ENCODE measurements at regions not wholly inside any gene's neighbourhood (a gene's known extent, or its start where the extent isn't known, plus 50 kb on each side); places are given as distances from the start of the nearest gene placed in this dataset.

- peaks cover 0 to 4% (median 3%) of the 10 kb centered on the region in 3 donors for H3K27me3 Mint-ChIP-seq (ENCODE audit: low read depth in 3 of 3)
- H3K4me3 ChIP-seq (replicated peaks in 1 of 3; ENCODE audit: low read depth in 2 of 3, low read length in 3 of 3): no peak overlapping the region
- H3K9me3 Mint-ChIP-seq: peaks cover 0 to 1% (median 0%) of the 10 kb centered on the region in 7 donors
- H3K36me3 Mint-ChIP-seq: no peaks in the 10 kb centered on the region
- H3K4me2 ChIP-seq (replicated peaks; ENCODE audit: extremely low read depth, low read length, poor library complexity, severe bottlenecking): no peak overlapping the region
- no peaks in the 10 kb centered on the region for H3K79me2 ChIP-seq (ENCODE audit: insufficient read depth, low read length)
- intact Hi-C loops (cut with micrococcal nuclease): no loop called here
- H3K9ac ChIP-seq (ENCODE audit: insufficient read depth, low read length, poor library complexity, severe bottlenecking): no peak overlapping the region
- H3K4me3 Mint-ChIP-seq: no peak overlapping the region
- no peak overlapping the region for H3K27ac Mint-ChIP-seq
- H3K4me1 ChIP-seq (ENCODE audit: control insufficient read depth in 1 of 2, insufficient read depth in 2 of 2, low read length in 2 of 2): no peaks in the 10 kb centered on the region
- TF ChIP-seq, protein P1, sequence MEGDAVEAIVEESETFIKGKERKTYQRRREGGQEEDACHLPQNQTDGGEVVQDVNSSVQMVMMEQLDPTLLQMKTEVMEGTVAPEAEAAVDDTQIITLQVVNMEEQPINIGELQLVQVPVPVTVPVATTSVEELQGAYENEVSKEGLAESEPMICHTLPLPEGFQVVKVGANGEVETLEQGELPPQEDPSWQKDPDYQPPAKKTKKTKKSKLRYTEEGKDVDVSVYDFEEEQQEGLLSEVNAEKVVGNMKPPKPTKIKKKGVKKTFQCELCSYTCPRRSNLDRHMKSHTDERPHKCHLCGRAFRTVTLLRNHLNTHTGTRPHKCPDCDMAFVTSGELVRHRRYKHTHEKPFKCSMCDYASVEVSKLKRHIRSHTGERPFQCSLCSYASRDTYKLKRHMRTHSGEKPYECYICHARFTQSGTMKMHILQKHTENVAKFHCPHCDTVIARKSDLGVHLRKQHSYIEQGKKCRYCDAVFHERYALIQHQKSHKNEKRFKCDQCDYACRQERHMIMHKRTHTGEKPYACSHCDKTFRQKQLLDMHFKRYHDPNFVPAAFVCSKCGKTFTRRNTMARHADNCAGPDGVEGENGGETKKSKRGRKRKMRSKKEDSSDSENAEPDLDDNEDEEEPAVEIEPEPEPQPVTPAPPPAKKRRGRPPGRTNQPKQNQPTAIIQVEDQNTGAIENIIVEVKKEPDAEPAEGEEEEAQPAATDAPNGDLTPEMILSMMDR (IDR thresholded peaks at IDR 0.05): no peak
- no peak overlapping the region for H2AFZ ChIP-seq (ENCODE audit: insufficient read depth, low read depth, low read length, poor library complexity, severe bottlenecking)
- H3K4me1 Mint-ChIP-seq: peaks cover 2% of the 10 kb centered on the region
- DNase-seq: no peak
- WGBS (ENCODE audit: insufficient coverage): 100% methylated on average over 4 of the region's 10 CpGs
- H3K9me3 ChIP-seq (replicated peaks in 1 of 2; ENCODE audit: control insufficient read depth in 1 of 2, insufficient read depth in 1 of 2, low read length in 2 of 2): no peaks in the 10 kb centered on the region
- H3K27me3 ChIP-seq (ENCODE audit: control insufficient read depth in 2 of 2, insufficient read depth in 2 of 2, low read length in 2 of 2): no peaks in the 10 kb centered on the region
- no peak overlapping the region for H3K27ac ChIP-seq (ENCODE audit: low read depth in 1 of 2, low read length in 2 of 2)
- no peaks in the 10 kb centered on the region for H4K20me1 ChIP-seq (ENCODE audit: insufficient read depth, low read length)
- H3K36me3 ChIP-seq (replicated peaks in 1 of 2; ENCODE audit: control insufficient read depth in 1 of 2, insufficient read depth in 2 of 2, low read length in 2 of 2): no peaks in the 10 kb centered on the region
These were observed 395.9 kb upstream of the CADM1 start for GRCh38 chr11:115900111-115900510.

DNA sequence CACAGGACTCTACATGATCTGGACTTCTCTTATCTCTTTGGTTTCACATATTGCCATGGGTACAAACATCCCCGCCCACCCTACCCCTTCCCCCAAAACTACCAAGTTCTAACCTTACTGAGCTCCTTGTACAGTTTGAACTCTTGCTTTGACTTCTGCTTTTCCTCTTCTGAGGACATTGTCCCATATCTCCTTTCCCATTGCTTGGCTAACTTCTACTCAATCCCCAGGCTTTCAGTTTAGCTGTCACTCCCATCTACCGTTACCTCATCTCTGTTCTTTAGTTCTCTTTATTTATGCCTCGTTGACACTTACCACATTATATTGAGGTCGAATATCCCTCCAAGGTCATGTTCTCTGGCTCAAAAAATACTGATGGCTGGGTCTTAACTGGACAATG, 393.5 kb upstream of the CADM1 start:
- no peak overlapping the region for H3K4me2 ChIP-seq (replicated peaks; ENCODE audit: extremely low read depth, low read length, poor library complexity, severe bottlenecking)
- 73% methylated on average over 2 of the region's 4 CpGs for WGBS (ENCODE audit: insufficient coverage)
- no peaks in the 10 kb centered on the region for H3K27me3 ChIP-seq (ENCODE audit: control insufficient read depth in 2 of 2, insufficient read depth in 2 of 2, low read length in 2 of 2)
- H3K4me3 ChIP-seq (replicated peaks in 1 of 3; ENCODE audit: low read depth in 2 of 3, low read length in 3 of 3): no peak overlapping the region
- H3K27me3 Mint-ChIP-seq (ENCODE audit: low read depth in 3 of 3): peaks cover 0 to 3% (median 2%) of the 10 kb centered on the region in 3 donors
- no peak overlapping the region for H3K27ac ChIP-seq (ENCODE audit: low read depth in 1 of 2, low read length in 2 of 2)
- H3K4me1 ChIP-seq (ENCODE audit: control insufficient read depth in 1 of 2, insufficient read depth in 2 of 2, low read length in 2 of 2): no peaks in the 10 kb centered on the region
- peaks cover 2% of the 10 kb centered on the region for H3K4me1 Mint-ChIP-seq
- H3K79me2 ChIP-seq (ENCODE audit: insufficient read depth, low read length): no peaks in the 10 kb centered on the region
- no peaks in the 10 kb centered on the region for H3K36me3 ChIP-seq (replicated peaks in 1 of 2; ENCODE audit: control insufficient read depth in 1 of 2, insufficient read depth in 2 of 2, low read length in 2 of 2)
- intact Hi-C loops (cut with micrococcal nuclease): no loop called here
- H2AFZ ChIP-seq (ENCODE audit: insufficient read depth, low read depth, low read length, poor library complexity, severe bottlenecking): no peak overlapping the region
- H3K9me3 ChIP-seq (replicated peaks in 1 of 2; ENCODE audit: control insufficient read depth in 1 of 2, insufficient read depth in 1 of 2, low read length in 2 of 2): no peaks in the 10 kb centered on the region
- no peaks in the 10 kb centered on the region for H3K36me3 Mint-ChIP-seq
- H4K20me1 ChIP-seq (ENCODE audit: insufficient read depth, low read length): no peaks in the 10 kb centered on the region
- no peak overlapping the region for H3K27ac Mint-ChIP-seq
- peaks cover 0 to 1% (median 0%) of the 10 kb centered on the region in 7 donors for H3K9me3 Mint-ChIP-seq
- no peak for DNase-seq
- H3K9ac ChIP-seq (ENCODE audit: insufficient read depth, low read length, poor library complexity, severe bottlenecking): no peak overlapping the region
- TF ChIP-seq, protein P1 (IDR thresholded peaks at IDR 0.05): no peak
- H3K4me3 Mint-ChIP-seq: no peak overlapping the region

All from CD14-positive monocyte (primary cell).